CD4-positive, alpha-beta T cell treated with Interferon alpha-2 for 1 hour (primary cell): ENCODE measurements at regions not wholly inside any gene's neighbourhood (a gene's known extent, or its start where the extent isn't known, plus 50 kb on each side); places are given as distances from the start of the nearest gene placed in this dataset.

Experiments
- DNase-seq, 2 donors: peaks; one replicate each; pipeline ENCODE4 v3.0.0-alpha.2; 2020 to 2022

GRCh38 chr9:75691408-75691807 lies 199.1 kb upstream of the PCSK5 start:
- DNase-seq: no peak

- no peak for DNase-seq
Measured at GRCh38 chr9:75692309-75692708, 198.2 kb upstream of the PCSK5 start.

GRCh38 chr9:75695921-75696320 lies 194.6 kb upstream of the PCSK5 start:
- DNase-seq: no peak

- no peak for DNase-seq
Measured at GRCh38 chr9:75699017-75699416, 191.5 kb upstream of the PCSK5 start.

- no peak for DNase-seq
Measured at GRCh38 chr9:75699625-75700251, 190.7 kb upstream of the PCSK5 start.

GRCh38 chr9:75700252-75700640 lies 190.2 kb upstream of the PCSK5 start:
- DNase-seq: no peak

- no peak for DNase-seq
Measured at GRCh38 chr9:75707191-75707590, 183.3 kb upstream of the PCSK5 start.

- no peak for DNase-seq
Measured at GRCh38 chr9:75709698-75710097, 180.8 kb upstream of the PCSK5 start.

GRCh38 chr9:75712700-75713099 lies 177.8 kb upstream of the PCSK5 start:
- DNase-seq: no peak

- DNase-seq: no peak
Measured at GRCh38 chr9:75713335-75713734, 177.1 kb upstream of the PCSK5 start.

GRCh38 chr9:75715360-75715759 lies 175.1 kb upstream of the PCSK5 start:
- DNase-seq: no peak

GRCh38 chr9:75718677-75719076 lies 171.8 kb upstream of the PCSK5 start:
- DNase-seq: no peak

GRCh38 chr9:75728391-75728790 lies 162.1 kb upstream of the PCSK5 start:
- DNase-seq: no peak

GRCh38 chr9:75734802-75735201 lies 155.7 kb upstream of the PCSK5 start:
- DNase-seq: no peak

- no peak for DNase-seq
Measured at GRCh38 chr9:75739884-75740611, 150.4 kb upstream of the PCSK5 start.

GRCh38 chr9:75743855-75744254 lies 146.6 kb upstream of the PCSK5 start:
- no peak for DNase-seq

- no peak for DNase-seq
Measured at GRCh38 chr9:75754080-75754479, 136.4 kb upstream of the PCSK5 start.

- DNase-seq: no peak
Measured at GRCh38 chr9:75775166-75775565, 115.3 kb upstream of the PCSK5 start.

GRCh38 chr9:75775966-75776691 lies 114.3 kb upstream of the PCSK5 start:
- no peak for DNase-seq

- DNase-seq: no peak
Measured at GRCh38 chr9:75780185-75780584, 110.3 kb upstream of the PCSK5 start.

GRCh38 chr9:75788006-75788634 lies 102.4 kb upstream of the PCSK5 start:
- no peak for DNase-seq

GRCh38 chr9:75797085-75797580 lies 93.3 kb upstream of the PCSK5 start:
- no peak for DNase-seq

GRCh38 chr9:75798505-75798904 lies 92.0 kb upstream of the PCSK5 start:
- DNase-seq: no peak
